ENCODE measurements at regions not wholly inside any gene's neighbourhood (a gene's known extent, or its start where the extent isn't known, plus 50 kb on each side); places are given as distances from the start of the nearest gene placed in this dataset.

GRCh38 chr11:95675585-95675984 is 114.0 kb downstream of the FAM76B start:
- Histone ChIP-seq H3K9me3 (replicated peaks) (no peaks in the 10 kb centered on the region), H3K27ac (replicated peaks) (peak overlapping the region; percentile 38), H3K36me3 (no peaks in the 10 kb centered on the region), H3K4me1 (peaks cover 30% of the 10 kb centered on the region), H3K27me3 (ENCODE audit: low read depth) (no peaks in the 10 kb centered on the region), H3K4me3 (no peak overlapping the region)
- intact Hi-C loops (cut with micrococcal nuclease), result no loop called here
- TF ChIP-seq, protein P1, sequence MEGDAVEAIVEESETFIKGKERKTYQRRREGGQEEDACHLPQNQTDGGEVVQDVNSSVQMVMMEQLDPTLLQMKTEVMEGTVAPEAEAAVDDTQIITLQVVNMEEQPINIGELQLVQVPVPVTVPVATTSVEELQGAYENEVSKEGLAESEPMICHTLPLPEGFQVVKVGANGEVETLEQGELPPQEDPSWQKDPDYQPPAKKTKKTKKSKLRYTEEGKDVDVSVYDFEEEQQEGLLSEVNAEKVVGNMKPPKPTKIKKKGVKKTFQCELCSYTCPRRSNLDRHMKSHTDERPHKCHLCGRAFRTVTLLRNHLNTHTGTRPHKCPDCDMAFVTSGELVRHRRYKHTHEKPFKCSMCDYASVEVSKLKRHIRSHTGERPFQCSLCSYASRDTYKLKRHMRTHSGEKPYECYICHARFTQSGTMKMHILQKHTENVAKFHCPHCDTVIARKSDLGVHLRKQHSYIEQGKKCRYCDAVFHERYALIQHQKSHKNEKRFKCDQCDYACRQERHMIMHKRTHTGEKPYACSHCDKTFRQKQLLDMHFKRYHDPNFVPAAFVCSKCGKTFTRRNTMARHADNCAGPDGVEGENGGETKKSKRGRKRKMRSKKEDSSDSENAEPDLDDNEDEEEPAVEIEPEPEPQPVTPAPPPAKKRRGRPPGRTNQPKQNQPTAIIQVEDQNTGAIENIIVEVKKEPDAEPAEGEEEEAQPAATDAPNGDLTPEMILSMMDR (IDR thresholded peaks at IDR 0.05; ENCODE audit: borderline replicate concordance), result no peak
- no peak for DNase-seq

- no peaks in the 10 kb centered on the region for H3K36me3 ChIP-seq
- peak overlapping the region; percentile 38 for H3K27ac ChIP-seq (replicated peaks)
- H3K9me3 ChIP-seq (replicated peaks), result no peaks in the 10 kb centered on the region
- intact Hi-C loops (cut with micrococcal nuclease), result no loop called here
- TF ChIP-seq, protein P1 (IDR thresholded peaks at IDR 0.05; ENCODE audit: borderline replicate concordance), result no peak
- no peak overlapping the region for H3K4me3 ChIP-seq
- DNase-seq, result no peak
- H3K27me3 ChIP-seq (ENCODE audit: low read depth), result no peaks in the 10 kb centered on the region
- peaks cover 23% of the 10 kb centered on the region for H3K4me1 ChIP-seq
Observed at GRCh38 chr11:95674657-95675358, 114.8 kb downstream of the FAM76B start.

DNA sequence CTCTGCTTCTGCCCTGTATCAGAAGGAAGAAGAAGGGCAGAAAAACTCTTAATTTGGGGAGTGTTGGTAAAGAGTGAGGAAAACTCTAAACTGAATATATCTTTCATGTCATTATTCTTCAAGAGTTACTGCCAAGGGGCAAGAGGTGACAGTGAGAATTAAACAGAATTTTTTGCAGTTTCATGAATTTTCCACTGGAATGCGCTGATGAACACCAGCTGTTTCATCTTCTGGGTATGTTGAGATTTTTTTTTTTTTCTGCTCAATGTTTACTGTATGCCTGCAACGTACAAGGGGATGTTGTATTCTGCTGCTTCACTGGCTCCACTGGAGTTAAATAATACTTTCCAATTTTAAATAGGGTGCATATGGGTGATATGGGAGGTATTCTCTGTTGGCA is 117.8 kb downstream of the FAM76B start:
- H3K4me1 ChIP-seq, result peaks cover 19% of the 10 kb centered on the region
- no peak overlapping the region for H3K4me3 ChIP-seq
- no peak overlapping the region for H3K27ac ChIP-seq (replicated peaks)
- intact Hi-C loops (cut with micrococcal nuclease), result no loop called here
- DNase-seq, result no peak
- H3K9me3 ChIP-seq (replicated peaks), result no peaks in the 10 kb centered on the region
- TF ChIP-seq, protein P1 (IDR thresholded peaks at IDR 0.05; ENCODE audit: borderline replicate concordance), result no peak
- H3K36me3 ChIP-seq, result no peaks in the 10 kb centered on the region
- no peaks in the 10 kb centered on the region for H3K27me3 ChIP-seq (ENCODE audit: low read depth)

DNA sequence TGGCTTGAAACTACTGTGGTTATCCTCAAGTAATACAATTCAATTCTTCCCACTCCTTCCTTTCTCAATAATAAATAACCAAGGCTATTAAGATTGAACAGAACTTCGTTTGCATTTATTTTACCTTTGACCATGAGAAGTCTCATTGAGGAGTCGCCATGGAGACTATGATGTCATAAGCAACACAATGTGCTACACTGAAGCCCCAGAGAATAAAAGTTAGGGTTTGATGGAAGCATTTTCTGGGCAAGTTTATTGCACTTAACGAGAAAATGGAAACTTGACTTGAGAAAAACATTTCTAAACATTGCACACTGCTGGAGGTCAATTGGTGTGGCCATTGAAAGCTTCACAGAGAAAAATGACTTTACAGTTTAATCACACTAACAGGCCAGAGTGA is 121.5 kb downstream of the FAM76B start:
- no peak overlapping the region for H3K27ac ChIP-seq (replicated peaks)
- peaks cover 15% of the 10 kb centered on the region for H3K9me3 ChIP-seq (replicated peaks)
- no peaks in the 10 kb centered on the region for H3K27me3 ChIP-seq (ENCODE audit: low read depth)
- H3K4me3 ChIP-seq, result no peak overlapping the region
- H3K4me1 ChIP-seq, result no peaks in the 10 kb centered on the region
- intact Hi-C loops (cut with micrococcal nuclease), result no loop called here
- H3K36me3 ChIP-seq, result no peaks in the 10 kb centered on the region
- no peak for DNase-seq
- TF ChIP-seq, protein P1 (IDR thresholded peaks at IDR 0.05; ENCODE audit: borderline replicate concordance), result no peak

DNA sequence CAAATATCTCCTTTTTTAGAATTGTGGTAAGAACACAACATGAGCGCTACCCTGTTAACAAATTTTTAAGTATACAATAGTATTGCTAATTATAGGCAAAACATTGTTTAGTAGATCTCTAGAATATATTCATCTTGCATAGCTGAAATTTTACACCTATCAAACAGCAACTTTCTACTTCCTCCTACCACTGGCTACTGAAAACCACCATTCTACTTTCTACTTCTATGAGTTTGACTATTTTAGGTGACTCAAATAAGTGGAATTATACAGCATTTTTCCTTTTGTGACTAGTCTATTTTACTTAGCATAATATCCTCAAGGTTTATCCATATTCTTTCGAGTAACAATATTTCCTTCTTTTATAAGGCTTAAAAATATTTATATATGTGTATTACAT is 128.4 kb downstream of the FAM76B start:
- no peaks in the 10 kb centered on the region for H3K4me1 ChIP-seq
- TF ChIP-seq, protein P1 (IDR thresholded peaks at IDR 0.05; ENCODE audit: borderline replicate concordance), result no peak
- DNase-seq, result no peak
- H3K27me3 ChIP-seq (ENCODE audit: low read depth), result no peaks in the 10 kb centered on the region
- no peaks in the 10 kb centered on the region for H3K36me3 ChIP-seq
- H3K9me3 ChIP-seq (replicated peaks), result peaks cover 26% of the 10 kb centered on the region
- intact Hi-C loops (cut with micrococcal nuclease), result no loop called here
- H3K4me3 ChIP-seq, result no peak overlapping the region
- no peak overlapping the region for H3K27ac ChIP-seq (replicated peaks)

Measured in left ventricle myocardium inferior (tissue), 1 donor.